NT2/D1 (cell line): ENCODE measurements at regions not wholly inside any gene's neighbourhood (a gene's known extent, or its start where the extent isn't known, plus 50 kb on each side); places are given as distances from the start of the nearest gene placed in this dataset.

ENCODE experiments used
- DNase-seq: peaks from one replicate; pipeline ENCODE4 v3.0.0-alpha.2; 2011; ENCODE audit warnings: low read depth, low spot score
- H3K27me3 ChIP-seq: 2 replicates; pipeline ENCODE4 v1.6.0; 2011; ENCODE audit warnings: mild to moderate bottlenecking; ENCODE audit not compliant: insufficient read length, insufficient read depth
- H3K36me3 ChIP-seq: 2 replicates; pipeline ENCODE4 v1.6.1; 2011; ENCODE audit warnings: mild to moderate bottlenecking, low read length, mixed read lengths; ENCODE audit not compliant: insufficient read depth, insufficient read length
- H3K4me1 ChIP-seq: 2 replicates; pipeline ENCODE4 v1.5.1; 2011; ENCODE audit not compliant: insufficient read depth, insufficient read length
- H3K4me3 ChIP-seq: 2 replicates; pipeline ENCODE4 v1.5.1; 2011; ENCODE audit warnings: low read depth; ENCODE audit not compliant: insufficient read length
- H3K9ac ChIP-seq: 2 replicates; pipeline ENCODE4 v1.6.0; 2011; ENCODE audit warnings: low read depth; ENCODE audit not compliant: insufficient read length
- H3K9me3 ChIP-seq: 2 replicates; pipeline ENCODE4 v1.5.1; 2011; ENCODE audit warnings: mild to moderate bottlenecking, low read length; ENCODE audit not compliant: insufficient read depth
- SUZ12 ChIP-seq: IDR thresholded peaks from 2 replicates; pipeline ENCODE4 v1.6.1; 2011; ENCODE audit not compliant: insufficient read length, insufficient read depth; ENCODE audit errors: extremely low read depth
- YY1 ChIP-seq: IDR thresholded peaks from 2 replicates; pipeline ENCODE4 v1.6.1; 2011; ENCODE audit not compliant: insufficient read length, insufficient read depth
- ZNF274 ChIP-seq: IDR thresholded peaks from 2 replicates; pipeline ENCODE4 v1.6.1; 2011; ENCODE audit warnings: mild to moderate bottlenecking, low read depth, low read length

DNA sequence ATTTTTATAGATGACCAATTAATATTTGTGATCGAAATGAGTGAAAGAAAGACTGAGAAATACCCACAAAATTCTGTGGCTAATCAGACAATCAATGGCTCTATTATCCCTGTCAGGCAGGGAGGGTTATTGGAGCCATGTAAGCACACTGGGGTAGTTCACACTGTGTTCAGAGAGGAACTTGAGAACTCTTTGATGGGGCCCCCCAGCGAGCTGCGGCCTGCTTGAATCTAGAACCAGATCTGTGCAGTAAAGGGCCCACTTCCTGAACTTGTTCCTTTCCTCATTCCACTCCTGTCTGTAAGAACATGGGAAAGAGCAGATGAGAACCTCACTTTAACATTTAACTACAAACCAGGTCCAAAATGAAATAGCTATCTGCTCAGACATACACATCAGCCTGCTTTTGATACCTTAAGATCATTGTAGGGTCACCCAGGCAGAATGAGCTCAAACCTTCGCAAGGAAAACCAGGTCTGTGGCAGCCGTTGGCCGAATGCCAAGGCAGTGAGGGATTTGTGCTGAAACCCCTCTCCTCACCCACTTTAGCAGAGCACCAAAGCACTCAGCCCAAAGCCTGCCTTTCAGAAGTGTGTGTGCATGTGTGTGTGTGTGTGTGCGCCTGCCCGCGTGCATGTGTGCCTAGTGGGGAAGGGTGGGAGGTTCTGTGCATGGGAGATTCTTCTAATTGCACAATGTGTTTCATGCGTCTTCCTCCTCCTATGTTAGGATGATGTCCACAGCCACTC is 365.6 kb upstream of the MGMT start:
- Histone ChIP-seq H3K9me3 (no peaks in the 10 kb centered on the region), H3K4me1 (peaks cover 2% of the 10 kb centered on the region), H3K9ac (no peak overlapping the region), H3K27me3 (no peaks in the 10 kb centered on the region), H3K36me3 (no peaks in the 10 kb centered on the region), H3K4me3 (no peak overlapping the region)
- no peak for TF ChIP-seq YY1
- no peak for TF ChIP-seq SUZ12
- no peak for TF ChIP-seq ZNF274
- DNase-seq, result no peak

GRCh38 chr10:129102906-129103693 is 363.9 kb upstream of the MGMT start:
- no peak overlapping the region for H3K9ac ChIP-seq
- no peaks in the 10 kb centered on the region for H3K27me3 ChIP-seq
- no peaks in the 10 kb centered on the region for H3K9me3 ChIP-seq
- H3K36me3 ChIP-seq, result no peaks in the 10 kb centered on the region
- H3K4me3 ChIP-seq, result no peak overlapping the region
- peaks cover 2% of the 10 kb centered on the region for H3K4me1 ChIP-seq
- no peak for TF ChIP-seq SUZ12
- TF ChIP-seq YY1, result no peak
- no peak for TF ChIP-seq ZNF274
- no peak for DNase-seq

- no peaks in the 10 kb centered on the region for H3K36me3 ChIP-seq
- H3K4me1 ChIP-seq, result peaks cover 2% of the 10 kb centered on the region
- TF ChIP-seq ZNF274 (no peak), YY1 (no peak), SUZ12 (no peak)
- no peaks in the 10 kb centered on the region for H3K9me3 ChIP-seq
- no peak overlapping the region for H3K4me3 ChIP-seq
- no peak overlapping the region for H3K9ac ChIP-seq
- no peaks in the 10 kb centered on the region for H3K27me3 ChIP-seq
- DNase-seq, result no peak
Observed at GRCh38 chr10:129104266-129105045, 362.6 kb upstream of the MGMT start.

DNA sequence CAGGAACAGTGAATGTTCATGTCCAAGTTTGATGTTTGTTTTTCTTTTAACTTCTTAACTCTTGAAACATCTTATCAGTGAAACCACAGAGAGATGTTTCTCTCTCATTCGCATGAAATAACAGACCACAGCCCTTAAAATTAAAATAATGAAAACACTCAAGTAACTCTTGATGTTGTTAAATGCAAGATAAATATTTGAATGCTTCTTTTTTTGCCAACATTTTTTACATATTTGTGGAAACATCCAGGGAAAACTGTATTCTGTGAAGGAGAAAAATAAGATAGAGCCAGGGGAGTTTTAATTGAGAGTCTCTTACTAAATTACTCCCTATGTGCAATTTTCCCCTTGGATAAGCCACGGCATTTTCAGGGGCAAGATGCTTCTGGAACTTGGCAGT is 361.8 kb upstream of the MGMT start:
- Histone ChIP-seq H3K9me3 (no peaks in the 10 kb centered on the region), H3K9ac (no peak overlapping the region), H3K4me1 (peaks cover 2% of the 10 kb centered on the region), H3K27me3 (no peaks in the 10 kb centered on the region), H3K4me3 (no peak overlapping the region), H3K36me3 (no peaks in the 10 kb centered on the region)
- TF ChIP-seq SUZ12 (no peak), ZNF274 (no peak), YY1 (no peak)
- no peak for DNase-seq

DNA sequence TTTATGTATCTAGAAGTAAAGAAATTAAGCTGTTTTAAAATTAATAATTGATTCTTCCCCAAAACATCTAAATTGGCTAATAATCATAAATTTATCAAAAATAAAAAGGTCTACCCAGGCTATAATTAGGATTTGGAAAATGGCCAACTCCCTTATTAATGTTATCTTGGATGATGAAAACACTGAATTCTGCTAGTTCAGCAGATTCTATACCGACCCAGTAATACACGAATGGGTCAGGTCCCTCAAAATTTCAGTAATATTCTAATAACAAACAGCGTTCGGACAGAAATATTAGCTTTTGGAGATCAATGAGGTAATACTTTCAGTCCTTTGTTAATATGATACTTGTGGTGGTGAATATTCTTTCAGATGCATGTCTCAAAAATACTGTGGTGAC is 360.7 kb upstream of the MGMT start:
- H3K4me3 ChIP-seq, result no peak overlapping the region

DNA sequence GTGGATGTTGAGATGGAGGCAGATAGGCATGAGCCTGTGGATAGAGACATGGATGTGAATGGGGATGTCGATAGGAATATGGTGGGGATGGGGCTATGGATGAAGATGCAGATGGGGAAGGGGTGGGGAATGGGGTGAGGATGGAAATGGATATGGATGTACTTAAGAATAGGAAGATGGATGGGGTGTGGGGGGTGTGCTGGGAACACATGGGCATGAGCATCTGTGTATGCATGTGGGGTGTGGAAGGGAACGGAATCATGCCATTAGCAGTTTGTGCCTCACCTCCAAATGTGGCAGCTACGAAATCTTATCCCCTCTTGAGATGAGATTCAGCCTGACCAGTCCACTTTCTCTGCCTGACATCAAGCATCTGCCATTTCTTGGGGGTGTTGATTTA is 359.5 kb upstream of the MGMT start:
- Histone ChIP-seq H3K4me1 (no peaks in the 10 kb centered on the region), H3K36me3 (no peaks in the 10 kb centered on the region), H3K9me3 (no peaks in the 10 kb centered on the region), H3K9ac (no peak overlapping the region), H3K27me3 (no peaks in the 10 kb centered on the region), H3K4me3 (no peak overlapping the region)
- DNase-seq, result no peak
- no peak for TF ChIP-seq ZNF274
- no peak for TF ChIP-seq YY1
- TF ChIP-seq SUZ12, result no peak

More for the DNA sequence above, 360.7 kb upstream of the MGMT start:
- H3K9ac ChIP-seq, result no peak overlapping the region
- no peaks in the 10 kb centered on the region for H3K27me3 ChIP-seq
- TF ChIP-seq SUZ12, result no peak
- TF ChIP-seq ZNF274, result no peak
- TF ChIP-seq YY1, result no peak
- no peaks in the 10 kb centered on the region for H3K9me3 ChIP-seq
- no peaks in the 10 kb centered on the region for H3K36me3 ChIP-seq
- H3K4me1 ChIP-seq, result no peaks in the 10 kb centered on the region
- no peak for DNase-seq

- no peak for DNase-seq
- TF ChIP-seq SUZ12 (no peak), ZNF274 (no peak), YY1 (no peak)
- no peak overlapping the region for H3K4me3 ChIP-seq
- H3K9me3 ChIP-seq, result no peaks in the 10 kb centered on the region
- no peaks in the 10 kb centered on the region for H3K4me1 ChIP-seq
- no peak overlapping the region for H3K9ac ChIP-seq
- no peaks in the 10 kb centered on the region for H3K27me3 ChIP-seq
- H3K36me3 ChIP-seq, result no peaks in the 10 kb centered on the region
Observed at GRCh38 chr10:129108378-129108777, 358.7 kb upstream of the MGMT start.
